HepG2 (cell line): ENCODE measurements at regions not wholly inside any gene's neighbourhood (a gene's known extent, or its start where the extent isn't known, plus 50 kb on each side); places are given as distances from the start of the nearest gene placed in this dataset.

Experiments
- ATAC-seq: fragments of 200-7000 bp; cut with Tn5 transposase; 3 replicates; pipeline ENCODE4 v1.9.1; 2020; ENCODE audit warnings: mild to moderate bottlenecking, moderate library complexity
- BruUV-seq: library from RNA; stranded (reverse); fragments of 400-500 nt; replicated peaks from 2 replicates; lab custom pipeline; 2021; lab: Mats Ljungman, UMichigan
- CTCF ChIA-PET: fragments of 300-600 bp; formaldehyde crosslinking; extraction: SDS; loops from one replicate; lab custom pipeline; 2021; ENCODE audit warnings: low total read pairs, inconsistent platforms, low intra/inter-chr PET ratio; lab: Yijun Ruan, JAX
- POLR2A ChIA-PET: fragments of 350-600 bp; sonication (Branson Sonifier 250); formaldehyde crosslinking; loops from one replicate; lab custom pipeline; 2020; ENCODE audit warnings: antibody characterized with exemption, inconsistent platforms; lab: Yijun Ruan, JAX
- DNase-seq: peaks from one replicate; pipeline ENCODE4 v3.0.0-alpha.2; 2015; ENCODE audit warnings: low spot score
- FAIRE-seq: peaks from 3 replicates; lab custom pipeline; 2011; peaks lifted over from hg19 to GRCh38; lab: Jason Lieb, UNC
- H2AFZ ChIP-seq: one replicate; pipeline ENCODE4 v1.6.1; 2011; ENCODE audit warnings: low read length, inconsistent platforms
- H3K27ac ChIP-seq: fragments of 300-600 bp; 3 replicates; pipeline ENCODE4 v1.8.0; 2011; ENCODE audit warnings: mixed run types, mild to moderate bottlenecking, mixed read lengths, low read length, inconsistent platforms; ENCODE audit not compliant: insufficient read depth; ENCODE audit errors: extremely low read length
- H3K27me3 ChIP-seq, 2 experiments: fragments of 200-600 bp in 1 of 2; 2 replicates in 1 of 2; 3 replicates in 1 of 2; pipeline versions ENCODE4 v1.6.0 to v1.8.0; 2011; ENCODE audit warnings: low read length in 2 of 2, mild to moderate bottlenecking in 2 of 2, moderate library complexity in 2 of 2, inconsistent platforms in 1 of 2; ENCODE audit not compliant: insufficient read depth in 2 of 2, control insufficient read depth in 1 of 2
- H3K36me3 ChIP-seq, 2 experiments: fragments of 200-600 bp in 1 of 2; replicated peaks in 1 of 2; 2 replicates in 1 of 2; 3 replicates in 1 of 2; pipeline versions ENCODE4 v1.5.1 to v1.8.0; 2011; ENCODE audit warnings: low read length in 2 of 2, inconsistent platforms in 1 of 2; ENCODE audit not compliant: insufficient read depth in 2 of 2, control insufficient read depth in 1 of 2
- H3K4me1 ChIP-seq: 2 replicates; pipeline ENCODE4 v1.5.1; 2012; ENCODE audit warnings: low read length, inconsistent platforms; ENCODE audit not compliant: insufficient read depth
- H3K4me2 ChIP-seq: 2 replicates; pipeline ENCODE4 v1.6.0; 2011; ENCODE audit warnings: low read depth, low read length, inconsistent platforms
- H3K4me3 ChIP-seq, 3 experiments: fragments of 200-600 bp in 1 of 3; sonication (generic), shearing (Covaris generic) in 1 of 3; replicated peaks in 1 of 3; 2 replicates each; pipeline ENCODE4 v1.5.1; 2011 to 2016; ENCODE audit warnings: low read length in 3 of 3, inconsistent platforms in 2 of 3, low read depth in 2 of 3, mild to moderate bottlenecking in 2 of 3, control low read depth in 1 of 3, mixed read lengths in 1 of 3; ENCODE audit not compliant: insufficient read depth in 1 of 3
- H3K79me2 ChIP-seq: one replicate; pipeline ENCODE4 v1.6.1; 2011; ENCODE audit warnings: low read length, inconsistent platforms; ENCODE audit not compliant: insufficient read depth
- H3K9ac ChIP-seq: 2 replicates; pipeline ENCODE4 v1.6.0; 2011; ENCODE audit warnings: mild to moderate bottlenecking, low read depth, low read length, inconsistent platforms; ENCODE audit not compliant: insufficient read depth
- H3K9me3 ChIP-seq: 2 replicates; pipeline ENCODE4 v1.5.1; 2012; ENCODE audit warnings: mild to moderate bottlenecking, low read length
- H4K20me1 ChIP-seq: 2 replicates; pipeline ENCODE4 v1.6.0; 2011; ENCODE audit warnings: inconsistent platforms, mild to moderate bottlenecking, low read length, moderate library complexity; ENCODE audit not compliant: insufficient read depth
- ATF1 ChIP-seq: IDR thresholded peaks from 2 replicates; pipeline ENCODE4 v1.6.1; 2016; ENCODE audit warnings: mild to moderate bottlenecking, control low read depth
- FOSL2 ChIP-seq: sonication (generic); formaldehyde crosslinking; IDR thresholded peaks from 2 replicates; pipeline ENCODE4 v1.4.0; 2020; ENCODE audit warnings: missing genetic modification reagents
- HNRNPL ChIP-seq: fragments of 200-400 bp; formaldehyde crosslinking; IDR thresholded peaks from 2 replicates; pipeline ENCODE4 v1.6.1; 2017; ENCODE audit warnings: mild to moderate bottlenecking, low read depth, low read length
- NCOA2 ChIP-seq: sonication (generic); formaldehyde crosslinking; IDR thresholded peaks from 2 replicates; pipeline ENCODE4 v1.8.0; 2022; ENCODE audit warnings: inconsistent platforms
- PHB2 ChIP-seq: fragments of 450-650 bp; IDR thresholded peaks from 2 replicates; pipeline ENCODE4 v1.6.1; 2018; ENCODE audit not compliant: partially characterized antibody
- SKI ChIP-seq: fragments of 450-650 bp; IDR thresholded peaks from one replicate; pipeline ENCODE4 v1.6.1; 2018; ENCODE audit warnings: mild to moderate bottlenecking; ENCODE audit not compliant: partially characterized antibody
- SMAD9 ChIP-seq: sonication (generic); formaldehyde crosslinking; IDR thresholded peaks from 2 replicates; pipeline ENCODE4 v1.5.1; 2020; ENCODE audit warnings: mild to moderate bottlenecking, missing genetic modification reagents
- SOX13 ChIP-seq, 3 experiments: fragments of 450-650 bp in 1 of 3; sonication (generic) in 1 of 3; formaldehyde crosslinking in 1 of 3; IDR thresholded peaks in 2 of 3; conservative IDR thresholded peaks in 1 of 3; 2 replicates each; pipeline versions ENCODE4 v1.5.0 to v1.6.1; 2016 to 2020; ENCODE audit warnings: antibody characterized with exemption in 1 of 3, mild to moderate bottlenecking in 1 of 3, missing compliant biosample characterization in 1 of 3, missing genetic modification reagents in 1 of 3, moderate library complexity in 1 of 3
- ZNF24 ChIP-seq: fragments of 450-650 bp; IDR thresholded peaks from 2 replicates; pipeline ENCODE4 v1.6.1; 2017; ENCODE audit warnings: antibody characterized with exemption, mild to moderate bottlenecking
- ZNF264 ChIP-seq: sonication (generic); formaldehyde crosslinking; IDR thresholded peaks from 2 replicates; pipeline ENCODE4 v1.4.0; 2020; ENCODE audit warnings: missing genetic modification reagents
- WGBS: methylation state at CpG from one replicate; pipeline ENCODE4 v1.1.6; 2017; ENCODE audit warnings: low lambda C conversion rate; 5-methylcytosine and 5-hydroxymethylcytosine counted together
- in situ Hi-C: cut with HindIII; loops from 2 replicates; pipeline ENCODE4 v1.10.0; 2017; ENCODE audit warnings: low pct_unique_long_range_greater_than_20kb; ENCODE audit not compliant: extremely low pct_ligation_motif_present
- intact Hi-C: fragments of 100-400 bp; cut with micrococcal nuclease; formaldehyde crosslinking; loops from one replicate; pipeline ENCODE4 v1.10.0; 2022; ENCODE audit not compliant: unreplicated experiment
- TF ChIP-seq, protein P1 (sequence below): sonication (generic); formaldehyde crosslinking; IDR thresholded peaks from 2 replicates; pipeline ENCODE4 v1.9.0; 2021; ENCODE audit warnings: mild to moderate bottlenecking, missing genetic modification reagents
- TF ChIP-seq, protein P2 (sequence below): sonication (generic); formaldehyde crosslinking; IDR thresholded peaks from 2 replicates; pipeline ENCODE4 v1.5.1; 2020; ENCODE audit warnings: mild to moderate bottlenecking, missing genetic modification reagents, borderline replicate concordance

DNA sequence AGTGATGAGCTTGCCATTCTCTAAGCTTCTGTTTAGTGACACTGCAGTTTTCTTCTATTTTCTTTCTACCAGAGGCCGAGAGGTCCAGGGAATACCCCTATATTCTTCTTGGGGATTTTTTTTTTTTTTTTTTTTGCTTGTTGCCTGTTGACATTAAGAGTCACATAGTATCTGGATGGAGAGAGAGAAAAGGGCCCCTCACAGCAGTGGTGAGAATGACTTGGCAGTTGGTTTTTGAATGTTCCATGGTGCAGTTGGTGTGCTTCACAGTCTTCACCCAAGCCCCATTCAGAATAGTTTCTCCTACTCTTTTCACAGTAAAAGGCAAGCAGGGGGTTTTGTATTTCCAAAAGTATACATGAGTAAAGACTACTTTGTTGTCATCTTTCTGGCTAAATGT is 577.9 kb downstream of the LMO7 start (continued):
- TF ChIP-seq PHB2 (no peak), NCOA2 (no peak), SMAD9 (CRISPR knock-in tag) (no peak), SKI (no peak), FOSL2 (CRISPR knock-in tag) (no peak)

DNA sequence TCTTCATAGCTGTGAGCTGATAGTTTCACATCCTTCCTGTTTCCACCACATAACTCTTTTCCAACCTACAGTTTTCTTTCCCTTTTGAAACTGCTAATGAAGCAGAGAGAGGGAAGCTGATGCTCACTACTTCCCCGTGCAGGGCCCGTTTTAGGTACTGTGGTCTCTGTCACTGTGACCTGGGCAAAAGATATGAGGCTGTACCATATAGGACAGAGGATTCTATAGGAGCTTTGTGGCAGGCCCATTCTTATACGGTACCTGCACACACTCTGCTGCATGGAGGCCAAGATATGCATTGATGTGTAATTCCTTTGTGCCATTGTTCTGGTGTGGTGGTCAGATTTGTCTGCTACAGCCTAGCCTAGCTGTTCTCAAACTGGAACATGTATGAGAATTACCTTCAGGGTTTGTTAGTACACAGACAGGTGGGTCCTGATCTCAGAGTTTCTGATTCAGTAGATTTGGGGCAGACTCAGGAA is 577.3 kb downstream of the LMO7 start:
- Histone ChIP-seq H3K4me3 (no peak overlapping the region), H3K27me3 (no peaks in the 10 kb centered on the region), H3K36me3 (no peaks in the 10 kb centered on the region), H3K4me2 (no peak overlapping the region)
- no peak for DNase-seq
- TF ChIP-seq ZNF264 (CRISPR knock-in tag) = no peak
- TF ChIP-seq, protein P1, sequence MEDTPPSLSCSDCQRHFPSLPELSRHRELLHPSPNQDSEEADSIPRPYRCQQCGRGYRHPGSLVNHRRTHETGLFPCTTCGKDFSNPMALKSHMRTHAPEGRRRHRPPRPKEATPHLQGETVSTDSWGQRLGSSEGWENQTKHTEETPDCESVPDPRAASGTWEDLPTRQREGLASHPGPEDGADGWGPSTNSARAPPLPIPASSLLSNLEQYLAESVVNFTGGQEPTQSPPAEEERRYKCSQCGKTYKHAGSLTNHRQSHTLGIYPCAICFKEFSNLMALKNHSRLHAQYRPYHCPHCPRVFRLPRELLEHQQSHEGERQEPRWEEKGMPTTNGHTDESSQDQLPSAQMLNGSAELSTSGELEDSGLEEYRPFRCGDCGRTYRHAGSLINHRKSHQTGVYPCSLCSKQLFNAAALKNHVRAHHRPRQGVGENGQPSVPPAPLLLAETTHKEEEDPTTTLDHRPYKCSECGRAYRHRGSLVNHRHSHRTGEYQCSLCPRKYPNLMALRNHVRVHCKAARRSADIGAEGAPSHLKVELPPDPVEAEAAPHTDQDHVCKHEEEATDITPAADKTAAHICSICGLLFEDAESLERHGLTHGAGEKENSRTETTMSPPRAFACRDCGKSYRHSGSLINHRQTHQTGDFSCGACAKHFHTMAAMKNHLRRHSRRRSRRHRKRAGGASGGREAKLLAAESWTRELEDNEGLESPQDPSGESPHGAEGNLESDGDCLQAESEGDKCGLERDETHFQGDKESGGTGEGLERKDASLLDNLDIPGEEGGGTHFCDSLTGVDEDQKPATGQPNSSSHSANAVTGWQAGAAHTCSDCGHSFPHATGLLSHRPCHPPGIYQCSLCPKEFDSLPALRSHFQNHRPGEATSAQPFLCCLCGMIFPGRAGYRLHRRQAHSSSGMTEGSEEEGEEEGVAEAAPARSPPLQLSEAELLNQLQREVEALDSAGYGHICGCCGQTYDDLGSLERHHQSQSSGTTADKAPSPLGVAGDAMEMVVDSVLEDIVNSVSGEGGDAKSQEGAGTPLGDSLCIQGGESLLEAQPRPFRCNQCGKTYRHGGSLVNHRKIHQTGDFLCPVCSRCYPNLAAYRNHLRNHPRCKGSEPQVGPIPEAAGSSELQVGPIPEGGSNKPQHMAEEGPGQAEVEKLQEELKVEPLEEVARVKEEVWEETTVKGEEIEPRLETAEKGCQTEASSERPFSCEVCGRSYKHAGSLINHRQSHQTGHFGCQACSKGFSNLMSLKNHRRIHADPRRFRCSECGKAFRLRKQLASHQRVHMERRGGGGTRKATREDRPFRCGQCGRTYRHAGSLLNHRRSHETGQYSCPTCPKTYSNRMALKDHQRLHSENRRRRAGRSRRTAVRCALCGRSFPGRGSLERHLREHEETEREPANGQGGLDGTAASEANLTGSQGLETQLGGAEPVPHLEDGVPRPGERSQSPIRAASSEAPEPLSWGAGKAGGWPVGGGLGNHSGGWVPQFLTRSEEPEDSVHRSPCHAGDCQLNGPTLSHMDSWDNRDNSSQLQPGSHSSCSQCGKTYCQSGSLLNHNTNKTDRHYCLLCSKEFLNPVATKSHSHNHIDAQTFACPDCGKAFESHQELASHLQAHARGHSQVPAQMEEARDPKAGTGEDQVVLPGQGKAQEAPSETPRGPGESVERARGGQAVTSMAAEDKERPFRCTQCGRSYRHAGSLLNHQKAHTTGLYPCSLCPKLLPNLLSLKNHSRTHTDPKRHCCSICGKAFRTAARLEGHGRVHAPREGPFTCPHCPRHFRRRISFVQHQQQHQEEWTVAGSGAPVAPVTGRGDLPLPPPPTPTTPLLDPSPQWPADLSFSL (CRISPR knock-in tag) = no peak
- no peak for TF ChIP-seq ATF1 (CRISPR knock-in tag)
- TF ChIP-seq HNRNPL = no peak
- TF ChIP-seq SOX13 (IDR thresholded peaks at IDR 0.05) = no peak
- no peak for TF ChIP-seq SOX13 (CRISPR knock-in tag; conservative IDR thresholded peaks at IDR 0.05 in 1 of 2, IDR thresholded peaks at IDR 0.05 in 1 of 2)
- TF ChIP-seq, protein P2, sequence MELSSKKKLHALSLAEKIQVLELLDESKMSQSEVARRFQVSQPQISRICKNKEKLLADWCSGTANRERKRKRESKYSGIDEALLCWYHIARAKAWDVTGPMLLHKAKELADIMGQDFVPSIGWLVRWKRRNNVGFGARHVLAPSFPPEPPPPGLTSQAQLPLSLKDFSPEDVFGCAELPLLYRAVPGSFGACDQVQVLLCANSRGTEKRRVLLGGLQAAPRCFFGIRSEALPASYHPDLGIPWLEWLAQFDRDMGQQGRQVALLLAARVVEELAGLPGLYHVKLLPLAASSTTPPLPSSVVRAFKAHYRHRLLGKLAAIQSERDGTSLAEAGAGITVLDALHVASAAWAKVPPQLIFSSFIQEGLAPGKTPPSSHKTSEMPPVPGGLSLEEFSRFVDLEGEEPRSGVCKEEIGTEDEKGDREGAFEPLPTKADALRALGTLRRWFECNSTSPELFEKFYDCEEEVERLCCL (CRISPR knock-in tag) = no peak
- TF ChIP-seq ZNF24 = no peak
- TF ChIP-seq, all 625 proteins: peak for 0
- Histone ChIP-seq H4K20me1 (no peaks in the 10 kb centered on the region), H3K9me3 (no peaks in the 10 kb centered on the region), H3K79me2 (no peaks in the 10 kb centered on the region), H2AFZ (no peak overlapping the region), H3K9ac (no peak overlapping the region), H3K4me1 (no peaks in the 10 kb centered on the region), H3K27ac (no peak overlapping the region)
- ChIA-PET POLR2A (no interaction called here), CTCF (no interaction called here)
- ATAC-seq (no peak), FAIRE-seq (no peak)
- no TSS peak for BruUV-seq
- 2% methylated on average over 3 of the region's 3 CpGs for WGBS
- in situ Hi-C loops = no loop called here
- intact Hi-C loops = no loop called here
